GM18520 (cell line): ENCODE measurements at regions not wholly inside any gene's neighbourhood (a gene's known extent, or its start where the extent isn't known, plus 50 kb on each side); places are given as distances from the start of the nearest gene placed in this dataset.
"Not testable (repeated sequence)": the region's sequence is repeated elsewhere in the genome, so short reads cannot be mapped to it uniquely, and the experiment has no call there.

Experiments
- ATAC-seq: cut with Tn5 transposase; IDR thresholded peaks from one replicate; pipeline ENCODE4 v1.9.1; 2021; ENCODE audit not compliant: unreplicated experiment

DNA sequence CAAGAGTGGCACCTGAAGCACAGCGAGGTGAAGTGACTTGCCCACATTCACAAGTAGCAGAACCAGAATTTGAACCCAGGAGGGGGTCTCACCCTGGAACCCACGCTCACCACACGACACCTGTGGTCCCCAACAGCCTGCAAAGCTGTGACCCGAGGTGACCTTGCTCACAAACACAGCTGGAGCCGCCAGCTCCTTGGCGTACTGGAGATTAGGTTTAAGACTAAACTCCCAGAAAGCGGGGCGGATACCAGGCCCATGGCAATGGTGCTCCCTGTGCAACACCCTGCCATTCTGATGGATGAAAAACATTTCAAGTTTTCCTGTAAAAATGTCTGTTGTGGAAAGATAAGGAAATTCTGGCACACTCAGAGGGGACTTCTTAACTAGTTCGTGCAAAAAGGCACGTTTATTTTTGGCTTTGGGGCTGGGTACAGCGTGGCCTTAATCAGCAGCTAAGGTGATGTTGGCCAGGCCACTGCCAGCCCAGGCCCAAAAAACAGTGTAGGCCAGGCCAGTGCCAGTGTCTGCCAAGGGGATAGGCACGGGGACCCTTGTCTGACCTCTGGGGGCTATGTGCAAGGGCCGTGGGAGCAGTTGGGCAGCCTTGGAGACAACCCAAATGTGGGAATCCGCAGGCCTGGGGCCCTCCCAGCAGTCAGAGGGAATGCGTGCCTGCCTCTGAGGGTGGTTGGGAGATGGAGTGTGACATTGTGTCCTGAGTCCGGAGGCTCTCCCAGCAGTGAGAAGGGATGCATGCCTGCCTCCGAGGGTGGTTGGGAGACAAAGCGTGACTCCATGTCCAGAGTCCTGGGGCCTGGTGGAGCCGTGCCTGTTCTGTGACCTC, 185.0 kb upstream of the HS6ST1 start:
- no peak for ATAC-seq

DNA sequence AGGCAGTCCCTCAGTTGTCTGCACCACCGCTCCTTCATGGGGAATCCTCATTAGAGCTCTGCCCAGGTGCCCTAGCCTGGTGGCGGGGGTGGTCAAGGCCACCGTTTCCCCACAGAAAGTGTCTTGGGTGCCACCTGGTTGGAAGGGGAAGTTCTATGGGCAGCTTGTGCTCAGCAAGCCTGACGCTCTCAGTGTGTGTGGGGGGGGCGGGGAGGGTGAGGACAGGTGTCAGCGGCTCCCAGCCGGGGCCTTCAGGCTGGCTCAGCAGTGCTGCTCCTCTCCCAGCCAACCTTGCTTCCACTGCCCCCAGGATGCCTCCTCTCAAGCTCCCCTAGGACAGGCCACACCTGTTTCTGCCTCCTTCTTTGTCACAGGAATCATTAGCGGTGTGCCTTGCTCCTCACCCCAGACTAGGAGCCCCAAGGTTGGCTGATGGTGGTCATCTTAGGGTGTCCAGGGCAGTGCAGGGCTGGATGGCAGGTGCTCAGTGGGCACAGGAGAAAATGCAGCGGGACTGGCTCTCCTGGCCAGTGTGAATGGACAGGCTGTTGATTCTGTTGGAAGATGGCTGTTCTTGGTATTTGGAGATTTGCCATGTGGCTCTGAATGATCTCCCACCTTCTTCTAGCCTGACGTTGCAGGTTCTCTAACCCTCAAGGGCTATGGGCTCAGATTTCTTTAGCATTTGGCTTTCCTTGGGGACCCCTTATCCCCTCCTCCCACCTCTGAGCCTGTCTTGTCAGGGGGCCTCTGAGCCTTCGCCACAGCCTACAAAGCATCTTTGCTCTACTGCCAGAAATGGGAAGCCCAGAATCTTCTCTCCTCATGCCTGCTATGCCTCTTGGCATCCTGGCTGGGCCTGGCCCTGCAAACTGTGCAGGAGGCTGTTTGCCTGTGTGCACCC, 185.8 kb upstream of the HS6ST1 start:
- no peak for ATAC-seq

DNA sequence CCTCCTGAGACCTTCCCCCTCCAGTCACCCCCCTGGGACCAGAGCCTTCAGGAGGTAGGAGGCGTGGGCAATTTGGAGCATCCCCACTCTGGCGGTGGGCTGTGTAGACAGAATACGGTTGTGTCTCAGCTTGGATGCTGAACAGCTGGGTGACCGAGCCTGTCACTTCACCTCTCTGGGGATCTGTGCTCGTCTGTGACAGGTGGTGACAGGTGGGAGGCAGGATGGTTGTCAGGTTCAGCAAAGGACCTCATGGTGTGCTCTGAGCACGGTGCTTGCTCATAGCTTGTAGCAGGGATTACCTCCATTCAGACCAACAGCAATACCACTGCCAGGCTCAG, 186.5 kb upstream of the HS6ST1 start:
- ATAC-seq = no peak

DNA sequence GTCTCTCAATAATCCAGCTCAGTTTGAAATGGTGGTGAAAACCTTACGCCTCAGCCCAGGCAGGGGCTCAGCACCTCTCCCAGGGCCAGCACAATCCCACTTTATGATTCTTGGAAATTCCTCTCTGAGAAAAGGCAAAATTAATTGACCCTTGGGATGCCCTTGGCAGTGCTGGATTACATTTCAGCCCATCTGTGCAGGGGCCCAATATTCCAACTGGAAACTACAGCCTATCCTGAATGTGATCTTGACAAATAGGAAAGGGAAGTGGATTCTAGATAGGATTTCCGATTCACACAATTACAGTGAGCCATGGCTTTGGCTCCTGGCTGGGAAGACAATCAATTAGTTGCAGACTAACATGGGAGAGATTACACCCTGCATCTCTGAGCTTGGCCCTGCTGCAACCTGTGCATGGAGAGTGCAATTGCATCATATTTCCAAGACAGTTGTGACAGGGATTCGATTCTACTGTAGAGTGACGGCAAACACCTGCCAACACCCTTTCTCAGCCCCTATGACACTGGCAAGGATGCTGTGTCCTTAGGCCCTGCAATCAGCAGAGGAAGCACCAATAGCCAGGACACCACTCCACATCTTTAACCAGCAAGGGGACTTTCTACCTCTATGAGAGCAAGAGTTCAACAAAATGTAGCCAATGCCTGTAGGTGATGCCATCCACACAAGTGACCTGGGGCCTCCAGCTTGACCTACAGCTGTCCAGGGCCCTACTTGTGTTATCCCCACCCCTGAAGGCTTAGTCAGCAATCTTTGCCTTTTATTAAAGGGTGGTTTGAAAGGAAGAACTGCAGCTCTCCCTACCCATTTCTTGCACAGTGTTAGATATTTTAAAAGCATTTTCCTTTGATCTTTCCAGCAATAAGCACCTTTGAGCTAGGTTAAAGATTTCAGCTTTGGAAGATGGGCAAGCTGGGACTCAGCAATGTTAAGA, 187.2 kb upstream of the HS6ST1 start:
- ATAC-seq = no peak

DNA sequence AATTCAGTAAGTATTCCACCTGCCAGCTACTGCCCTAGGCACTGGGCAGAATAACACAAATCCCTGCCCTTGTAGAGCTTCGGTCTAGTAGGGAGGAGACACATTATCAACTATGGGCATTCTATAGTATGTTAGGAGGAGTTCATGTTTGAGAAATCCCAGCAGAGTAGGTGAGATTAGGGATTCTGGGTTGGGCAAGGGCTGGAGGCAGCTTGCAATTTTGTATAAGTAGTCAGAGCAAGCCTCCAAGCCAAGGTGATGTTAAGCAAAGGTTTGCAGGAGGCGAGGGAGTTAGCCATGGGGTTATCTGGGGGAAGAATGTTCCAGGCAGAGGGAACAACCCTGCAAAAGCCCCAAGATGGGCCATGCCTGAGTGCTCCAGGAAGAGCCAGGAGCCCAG, 187.9 kb upstream of the HS6ST1 start:
- no peak for ATAC-seq

DNA sequence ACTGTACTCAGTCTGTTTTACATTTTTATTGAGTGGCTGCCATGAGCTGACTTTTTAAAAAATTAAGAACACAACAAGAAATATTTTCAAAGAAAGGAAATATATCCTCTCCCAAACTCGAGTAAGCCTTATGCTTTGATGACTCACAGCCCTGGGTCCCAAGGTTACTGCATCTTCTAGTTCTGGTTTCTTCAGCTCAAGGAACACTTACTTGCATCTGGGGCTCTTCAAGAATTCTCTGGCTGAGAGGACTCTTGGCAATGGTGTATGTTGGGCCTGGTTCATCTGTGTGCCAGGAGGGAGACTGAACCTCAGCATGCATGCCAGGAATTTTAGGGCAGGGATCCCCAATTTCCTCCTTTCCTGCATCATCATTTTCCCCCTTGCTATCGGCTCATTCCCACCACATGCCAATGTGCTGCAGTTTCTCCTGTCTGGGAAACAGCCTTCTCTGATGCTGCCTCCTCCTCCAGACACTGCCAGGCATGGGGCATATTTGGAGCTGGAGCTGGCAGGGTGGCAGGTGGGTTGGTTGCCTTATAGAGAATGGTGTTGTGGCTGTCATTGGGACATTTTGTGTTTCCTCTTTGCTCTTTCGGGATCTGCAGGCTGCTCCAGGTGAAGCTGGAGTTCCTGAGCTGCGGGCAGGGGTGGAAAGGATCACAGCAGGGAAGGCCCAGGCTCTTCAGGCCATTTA, 192.2 kb upstream of the HS6ST1 start:
- ATAC-seq = no peak

DNA sequence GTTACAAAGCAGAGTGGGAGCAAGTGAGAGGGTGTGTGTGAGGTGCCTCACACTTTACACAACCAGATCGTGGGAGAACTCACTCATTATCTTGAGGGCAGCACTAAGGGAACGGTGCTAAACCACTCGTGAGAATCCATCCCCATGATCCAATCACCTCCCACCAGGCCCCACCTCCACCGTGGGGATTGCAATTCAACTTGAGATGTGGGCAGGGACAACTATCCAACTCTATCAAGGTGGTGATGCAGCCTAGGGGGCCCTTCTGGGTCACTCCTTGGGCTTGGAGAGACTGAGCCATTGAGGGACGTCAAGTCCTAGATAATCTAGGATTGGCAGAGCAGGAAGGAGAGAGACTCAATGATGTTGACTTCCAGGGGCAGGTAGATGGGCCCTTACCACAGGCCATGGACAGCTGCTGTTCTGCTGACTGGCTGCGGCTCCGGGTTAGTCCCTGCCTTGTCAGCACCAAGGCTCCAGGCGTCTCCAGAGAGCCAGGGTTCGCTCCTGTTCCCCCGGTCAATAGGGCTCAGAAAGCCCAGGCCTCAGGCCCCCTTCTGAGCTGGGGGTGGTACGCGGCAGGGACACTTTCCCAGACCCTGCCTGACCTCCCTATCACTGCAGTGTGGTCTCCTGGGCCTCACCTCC, 193.2 kb upstream of the HS6ST1 start:
- no peak for ATAC-seq

DNA sequence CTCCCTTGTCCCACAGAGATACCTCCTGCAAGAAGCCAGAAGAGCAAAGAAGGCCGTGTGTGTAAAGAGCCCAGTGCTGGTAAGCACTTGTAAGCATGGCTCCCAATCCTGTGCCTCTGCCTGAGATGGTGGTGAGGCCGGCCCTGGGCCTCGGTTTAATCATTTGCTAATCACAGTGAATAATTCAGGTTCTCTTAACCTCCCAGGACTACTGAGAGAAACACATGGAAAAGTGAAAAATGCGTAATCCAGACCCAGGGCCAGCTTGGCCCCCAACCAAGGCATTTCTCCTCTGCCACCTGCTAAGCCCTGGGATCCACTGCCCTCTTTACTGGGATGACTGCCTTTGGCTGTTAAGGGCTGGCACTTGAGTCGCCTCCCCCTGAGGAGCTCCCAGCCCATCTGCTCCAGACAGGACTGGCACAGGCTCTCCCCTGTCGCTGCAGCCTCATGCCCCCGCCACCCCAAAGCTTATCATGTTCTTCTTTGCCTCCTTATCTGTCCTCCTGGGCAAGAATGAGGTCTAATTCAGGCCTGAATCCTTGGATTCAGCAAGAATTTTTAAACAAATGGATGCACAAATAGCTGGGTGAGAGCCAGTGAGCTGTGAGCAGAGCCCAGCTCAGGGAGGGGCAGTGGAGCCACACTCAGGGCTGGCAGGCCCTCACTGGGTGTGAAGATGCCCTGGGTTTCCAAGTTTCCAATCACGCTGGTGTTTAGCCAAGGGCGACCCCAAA, 193.9 kb upstream of the HS6ST1 start:
- ATAC-seq = no peak

DNA sequence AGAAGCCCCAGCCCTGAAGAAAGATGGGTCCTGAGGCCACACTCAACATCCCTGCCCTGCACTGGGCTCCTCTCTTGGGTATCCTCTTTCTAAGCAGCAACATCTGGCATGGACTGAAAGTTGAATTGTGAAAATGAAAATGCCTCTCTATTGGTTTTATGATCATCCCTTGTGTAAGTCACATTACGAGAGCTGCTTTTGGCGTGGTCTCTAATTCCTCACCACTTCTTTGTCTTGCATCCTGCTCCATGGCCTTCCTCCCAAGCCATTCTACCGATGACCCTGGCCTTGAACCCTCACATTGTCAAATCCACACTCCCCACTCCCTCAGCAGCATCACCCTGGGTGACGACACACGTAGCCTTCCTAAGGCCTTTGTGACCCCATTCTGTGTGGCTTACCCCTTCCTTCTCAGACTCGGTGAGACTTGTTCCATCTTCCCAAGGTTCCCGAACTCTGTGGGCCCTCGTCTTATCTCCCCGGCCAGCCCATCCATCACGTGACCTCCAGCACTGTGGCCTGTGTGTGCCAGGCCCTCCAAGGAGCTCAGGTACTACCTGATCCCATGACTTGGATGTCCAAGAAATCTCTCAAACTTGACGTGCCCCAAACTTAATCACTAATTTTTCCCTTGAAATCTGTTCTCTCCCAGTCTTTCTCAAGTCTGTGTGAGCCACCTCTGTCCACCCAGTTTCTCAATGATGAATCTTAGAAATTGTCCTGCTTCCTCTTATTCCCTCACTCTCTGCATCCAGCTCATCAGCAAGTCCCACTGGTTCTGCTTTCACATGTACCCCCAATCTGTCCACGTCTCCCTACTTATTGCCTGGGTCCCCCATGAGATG, 194.7 kb upstream of the HS6ST1 start:
- no peak for ATAC-seq

DNA sequence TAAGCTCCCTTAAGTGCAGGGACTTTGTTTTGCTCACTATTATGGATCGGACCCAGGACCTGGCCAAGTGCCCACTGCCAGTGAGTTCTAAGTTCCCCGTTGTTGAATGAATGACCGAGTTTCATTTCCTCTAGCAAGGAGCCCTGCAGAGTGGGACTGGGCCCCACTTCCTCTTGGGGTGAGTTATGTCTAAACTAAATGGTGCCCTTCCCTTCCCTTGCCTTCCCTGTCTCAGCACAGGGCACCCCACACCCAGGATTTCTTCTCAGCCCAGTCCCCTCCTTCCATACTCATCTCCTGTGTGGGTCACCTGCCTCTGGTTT, 195.3 kb upstream of the HS6ST1 start:
- ATAC-seq = no peak

DNA sequence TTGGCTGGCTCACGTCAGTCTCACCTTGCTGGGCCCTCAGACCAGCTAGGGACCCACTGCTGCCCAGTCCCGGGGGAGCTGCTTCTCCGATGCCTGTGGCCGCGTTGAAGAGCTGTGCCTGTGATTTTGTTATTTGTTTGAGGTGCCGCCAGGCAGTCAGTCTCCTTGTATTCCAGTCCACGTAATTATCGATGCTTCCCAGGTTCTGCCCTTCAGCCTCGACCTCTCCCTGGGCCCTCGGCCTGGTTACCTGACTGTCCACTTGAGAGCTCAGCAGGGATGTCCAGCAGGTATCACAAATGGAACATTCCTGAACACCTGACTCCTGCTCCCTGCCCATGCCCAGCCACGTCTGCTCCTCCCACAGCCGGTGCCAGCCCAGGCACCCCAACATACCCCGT, 195.9 kb upstream of the HS6ST1 start:
- no peak for ATAC-seq

DNA sequence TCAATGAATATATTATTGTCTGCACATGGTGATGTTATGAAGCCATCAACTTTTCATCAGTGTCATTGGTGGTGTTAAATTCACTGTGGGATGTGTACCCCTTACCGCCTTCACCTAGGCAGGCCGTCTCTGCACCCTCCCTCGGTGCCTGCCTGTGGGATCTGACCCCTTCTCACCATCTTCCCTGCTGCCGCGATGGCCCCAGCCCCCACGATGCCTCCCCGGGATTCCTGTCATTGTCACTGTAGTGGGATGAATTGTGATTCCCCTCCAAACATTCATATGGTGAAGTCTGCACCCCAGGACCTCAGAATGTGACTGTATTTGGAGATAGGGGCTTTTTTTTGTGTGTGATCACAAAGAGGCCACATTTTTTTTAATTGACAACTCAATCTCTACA, 198.3 kb upstream of the HS6ST1 start:
- no peak for ATAC-seq

DNA sequence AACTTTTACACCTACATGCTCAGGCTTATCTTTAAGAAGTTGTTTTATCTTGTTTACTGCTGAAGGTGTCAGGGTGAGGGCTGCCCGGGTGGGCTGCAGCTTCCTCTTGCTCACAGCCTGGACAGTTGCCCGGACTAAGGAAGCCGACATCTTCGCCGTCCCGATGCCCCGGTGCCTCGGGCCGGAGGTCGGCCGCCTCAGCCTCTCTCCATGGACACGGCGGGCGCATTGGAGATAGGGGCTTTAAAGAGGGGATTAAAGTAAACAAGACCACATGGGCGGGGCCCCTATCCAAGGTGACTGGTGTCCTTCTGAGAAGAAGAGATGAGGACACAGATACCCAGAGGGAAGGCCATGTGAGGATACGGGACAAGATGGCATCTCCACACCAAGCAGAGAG, 200.4 kb upstream of the HS6ST1 start:
- ATAC-seq = not testable (repeated sequence)

DNA sequence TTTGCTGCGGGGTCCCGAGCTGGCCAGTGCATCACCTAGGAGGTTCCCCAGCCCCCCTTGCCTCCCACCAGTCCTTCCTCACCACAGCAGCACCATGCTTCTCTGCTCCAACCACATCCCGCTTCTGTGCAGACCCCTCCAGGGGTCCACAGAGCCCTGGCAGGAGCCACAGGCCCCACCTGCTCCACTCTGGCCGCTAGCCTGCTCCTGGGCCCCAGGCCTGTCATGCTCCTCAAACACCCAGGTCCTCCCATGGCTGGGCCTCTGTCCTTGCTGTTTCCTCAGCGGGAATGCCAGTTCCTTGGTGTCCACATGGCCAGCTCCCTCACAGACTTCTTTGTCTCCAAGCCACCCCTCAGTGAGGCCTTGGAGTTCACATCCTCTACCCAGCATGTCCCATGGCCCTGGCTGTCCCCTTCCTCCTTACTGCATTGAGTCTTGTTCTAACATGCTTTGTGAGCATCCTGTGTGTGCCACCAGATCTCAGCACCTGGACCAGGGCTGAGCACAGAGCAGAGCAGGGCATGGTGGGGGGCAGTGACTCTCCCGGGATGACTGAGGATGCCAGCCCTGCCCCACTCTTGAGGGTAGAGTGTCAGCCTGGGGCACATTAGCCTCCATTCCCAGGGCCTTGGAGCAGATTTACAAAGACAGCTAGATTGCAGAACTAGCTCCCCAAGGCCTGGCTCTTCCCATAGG, 201.0 kb upstream of the HS6ST1 start:
- no peak for ATAC-seq

DNA sequence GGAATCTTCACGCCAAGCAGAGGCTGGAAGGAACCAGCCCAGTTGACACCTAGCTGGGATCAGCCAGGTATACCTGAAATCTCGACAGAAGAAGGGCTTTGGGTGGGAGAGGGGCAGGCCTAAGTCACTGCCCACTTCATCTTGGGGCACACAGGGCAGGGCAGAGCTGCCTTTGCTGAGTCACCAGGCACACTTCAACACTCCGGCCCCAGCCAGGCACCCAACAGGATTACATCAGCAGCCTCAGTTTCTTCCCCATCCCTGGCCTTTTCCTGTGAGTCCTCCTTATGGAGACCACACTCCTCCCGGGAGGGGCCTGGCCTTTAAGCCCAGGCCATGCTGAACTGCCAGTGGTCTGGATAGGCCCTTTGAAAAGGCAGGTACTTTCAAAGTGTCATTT, 201.7 kb upstream of the HS6ST1 start:
- ATAC-seq = no peak

DNA sequence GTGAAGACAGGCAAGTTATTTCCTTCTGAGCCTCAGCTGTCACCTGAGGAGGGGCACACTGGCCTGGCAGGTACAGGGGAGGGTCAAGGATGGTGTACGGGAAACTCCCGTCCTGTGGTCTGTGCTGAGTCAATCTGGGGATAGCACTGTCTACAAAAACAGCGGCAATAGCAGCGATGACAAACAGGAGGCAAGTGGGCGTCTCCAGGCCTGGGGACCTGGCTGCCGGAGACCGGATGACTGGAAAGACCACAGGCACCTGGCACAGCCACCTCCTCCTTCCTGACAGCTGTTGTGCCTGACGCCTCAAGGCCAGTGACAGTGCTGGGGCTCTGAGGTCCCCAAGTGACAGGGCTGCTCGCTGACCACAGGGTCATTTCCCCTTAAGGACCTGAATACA, 202.1 kb upstream of the HS6ST1 start:
- ATAC-seq = peak; percentile 87

DNA sequence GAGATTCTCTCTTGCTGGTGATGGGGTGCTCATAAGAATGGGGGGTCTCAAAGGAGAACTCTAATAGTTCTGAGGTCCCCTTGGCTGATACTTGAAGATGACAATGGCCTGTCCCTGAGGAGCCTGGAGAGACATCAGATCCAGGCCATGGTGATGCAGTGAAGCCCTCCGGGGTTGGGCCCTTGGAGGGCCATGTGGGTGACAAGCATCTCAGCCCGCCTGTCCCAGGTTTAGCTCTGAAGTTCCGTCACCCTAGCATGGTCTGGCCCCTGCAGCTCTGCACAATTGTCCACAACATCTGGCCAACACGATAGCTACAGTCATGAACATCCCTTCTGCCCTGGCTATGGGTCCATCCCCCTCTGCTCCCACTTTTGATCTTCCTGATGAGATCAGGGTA, 202.8 kb upstream of the HS6ST1 start:
- ATAC-seq = no peak

DNA sequence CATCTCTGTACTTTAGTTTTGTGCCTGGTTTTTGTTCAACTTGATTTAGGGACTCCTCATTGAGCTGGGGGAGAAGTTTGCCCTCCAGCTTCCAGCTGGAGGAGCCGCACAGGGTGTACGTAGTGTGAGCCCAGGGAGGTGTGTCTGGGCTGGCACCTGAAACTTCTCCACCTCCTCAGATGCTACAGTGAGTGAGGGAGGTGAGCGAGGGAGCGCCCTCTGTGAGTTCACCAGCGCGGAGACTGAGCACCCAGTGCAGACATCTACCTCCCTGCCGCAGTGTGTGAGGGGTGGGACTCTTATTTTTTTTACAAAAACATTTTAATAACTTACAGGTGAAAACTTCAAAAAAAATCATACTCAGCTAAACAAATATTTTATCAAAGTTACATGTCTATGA, 204.2 kb upstream of the HS6ST1 start:
- ATAC-seq = no peak
